Thymus (tissue), 11 donors: ENCODE measurements at regions not wholly inside any gene's neighbourhood (a gene's known extent, or its start where the extent isn't known, plus 50 kb on each side); places are given as distances from the start of the nearest gene placed in this dataset.

ENCODE experiments used
- DNase-seq, 9 donors: peaks; one replicate each; pipeline ENCODE4 v3.0.0-alpha.2; 2013; ENCODE audit warnings: low spot score in 9 of 9, low read depth in 6 of 9, missing footprints in 1 of 9
- H3K27ac ChIP-seq, 2 donors: one replicate each; pipeline ENCODE4 v1.5.1; 2013; ENCODE audit warnings: control low read depth in 1 of 2, low read depth in 1 of 2, low read length in 1 of 2, mild to moderate bottlenecking in 1 of 2, moderate library complexity in 1 of 2
- H3K27me3 ChIP-seq, 2 donors: one replicate each; pipeline ENCODE4 v1.5.1; 2013; ENCODE audit warnings: low read length in 1 of 2; ENCODE audit not compliant: control insufficient read depth in 2 of 2, insufficient read depth in 1 of 2
- H3K36me3 ChIP-seq, 2 donors: one replicate each; pipeline ENCODE4 v1.5.1; 2013; ENCODE audit warnings: low read length in 1 of 2, mild to moderate bottlenecking in 1 of 2, moderate library complexity in 1 of 2; ENCODE audit not compliant: control insufficient read depth in 2 of 2, insufficient read depth in 2 of 2
- H3K4me1 ChIP-seq, 2 donors: one replicate each; pipeline ENCODE4 v1.5.1; 2013; ENCODE audit warnings: low read length in 2 of 2; ENCODE audit not compliant: control insufficient read depth in 2 of 2, insufficient read depth in 2 of 2
- H3K4me3 ChIP-seq, 2 donors: one replicate each; pipeline ENCODE4 v1.5.1; 2013; ENCODE audit warnings: low read length in 2 of 2, control low read depth in 1 of 2, mild to moderate bottlenecking in 1 of 2
- H3K9me3 ChIP-seq, 2 donors: one replicate each; pipeline ENCODE4 v1.5.1; 2013; ENCODE audit warnings: low read length in 1 of 2, mild to moderate bottlenecking in 1 of 2; ENCODE audit not compliant: control insufficient read depth in 2 of 2, insufficient read depth in 1 of 2
- WGBS: extraction: QIAGEN DNeasy Blood & Tissue Kit; methylation state at CpG from one replicate; pipeline ENCODE4 v1.1.7; 2013; 5-methylcytosine and 5-hydroxymethylcytosine counted together
- donor health status: healthy.

DNA sequence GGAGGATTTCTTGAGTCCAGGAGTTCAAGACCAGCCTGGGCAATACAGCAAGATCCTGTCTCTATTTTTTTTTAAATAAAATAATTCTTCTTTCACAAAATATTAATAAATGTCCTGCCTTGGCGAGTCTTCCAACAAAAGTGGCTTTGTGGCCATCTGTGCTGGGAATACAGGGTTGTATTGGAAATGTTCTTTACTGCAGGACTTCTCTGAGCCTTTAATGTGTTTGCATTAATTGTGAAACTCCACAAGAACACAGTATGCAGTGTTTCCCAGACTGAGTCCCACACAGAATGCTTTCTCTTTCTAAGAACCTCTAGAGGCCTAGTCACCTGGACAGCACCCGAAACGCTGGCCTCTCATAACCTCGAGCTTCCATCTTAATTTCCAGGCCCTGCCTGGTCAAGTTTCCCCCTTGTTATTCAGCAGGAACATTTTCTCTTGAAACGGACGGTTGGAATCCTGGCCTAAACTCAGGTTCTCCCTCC lies 85.4 kb upstream of the ARRDC4 start:
- Histone ChIP-seq H3K4me3 (peak overlapping the region in 1 of 2 donors; percentile 20), H3K27me3 (peaks cover 0 to 2% of the 10 kb centered on the region in 2 donors), H3K36me3 (no peaks in the 10 kb centered on the region), H3K27ac (no peak overlapping the region), H3K9me3 (no peaks in the 10 kb centered on the region), H3K4me1 (no peaks in the 10 kb centered on the region)
- no peak for DNase-seq
- 69% methylated on average over 6 of the region's 6 CpGs for WGBS

DNA sequence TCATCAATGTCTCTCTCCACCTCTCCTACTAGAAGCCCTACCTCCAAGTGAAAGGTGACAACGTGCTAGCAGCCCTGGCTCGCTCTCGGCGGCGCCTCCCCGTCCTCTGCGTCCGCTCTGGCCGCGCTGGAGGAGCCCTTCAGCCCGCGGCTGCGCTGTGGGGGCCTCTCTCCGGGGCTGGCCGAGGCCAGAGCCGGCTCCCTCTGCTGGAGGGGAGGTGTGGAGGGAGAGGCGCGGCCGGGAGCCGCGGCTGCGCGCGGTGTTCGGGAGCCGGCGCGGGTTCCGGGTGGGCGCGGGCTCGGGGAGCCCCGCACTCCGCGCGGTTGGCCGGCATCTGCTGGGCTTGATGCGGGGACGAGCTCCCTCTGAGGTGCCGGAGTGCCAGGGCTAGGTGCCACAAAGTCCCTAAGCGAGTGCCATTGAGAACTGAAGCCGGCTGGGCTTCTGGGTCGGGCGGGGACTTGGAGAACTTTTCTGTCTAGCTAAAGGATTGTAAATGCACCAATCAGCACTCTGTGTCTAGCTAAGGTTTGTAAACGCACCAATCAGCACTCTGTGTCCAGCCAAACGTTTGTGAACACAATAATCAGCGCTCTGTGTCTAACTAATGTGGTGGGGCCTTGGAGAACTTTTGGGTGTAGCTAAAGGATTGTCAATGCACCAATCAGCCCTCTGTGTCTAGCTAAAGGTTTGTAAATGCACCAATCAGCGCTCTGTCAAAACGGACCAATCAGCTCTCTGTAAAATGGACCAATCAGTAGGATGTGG lies 84.8 kb upstream of the ARRDC4 start:
- H3K27ac ChIP-seq: no peak overlapping the region
- no peak for DNase-seq
- H3K4me3 ChIP-seq: peak overlapping the region in 1 of 2 donors; percentile 20
- peaks cover 0 to 2% of the 10 kb centered on the region in 2 donors for H3K27me3 ChIP-seq
- H3K36me3 ChIP-seq: no peaks in the 10 kb centered on the region
- WGBS: 56% methylated on average over 49 of the region's 49 CpGs
- H3K9me3 ChIP-seq: no peaks in the 10 kb centered on the region
- no peaks in the 10 kb centered on the region for H3K4me1 ChIP-seq

GRCh38 chr15:97876281-97876675 lies 84.2 kb upstream of the ARRDC4 start:
- H3K27ac ChIP-seq: no peak overlapping the region
- H3K4me1 ChIP-seq: no peaks in the 10 kb centered on the region
- WGBS: 15% methylated on average over 10 of the region's 10 CpGs
- no peaks in the 10 kb centered on the region for H3K36me3 ChIP-seq
- no peak for DNase-seq
- no peak overlapping the region for H3K4me3 ChIP-seq
- H3K9me3 ChIP-seq: no peaks in the 10 kb centered on the region
- peaks cover 0 to 2% of the 10 kb centered on the region in 2 donors for H3K27me3 ChIP-seq

DNA sequence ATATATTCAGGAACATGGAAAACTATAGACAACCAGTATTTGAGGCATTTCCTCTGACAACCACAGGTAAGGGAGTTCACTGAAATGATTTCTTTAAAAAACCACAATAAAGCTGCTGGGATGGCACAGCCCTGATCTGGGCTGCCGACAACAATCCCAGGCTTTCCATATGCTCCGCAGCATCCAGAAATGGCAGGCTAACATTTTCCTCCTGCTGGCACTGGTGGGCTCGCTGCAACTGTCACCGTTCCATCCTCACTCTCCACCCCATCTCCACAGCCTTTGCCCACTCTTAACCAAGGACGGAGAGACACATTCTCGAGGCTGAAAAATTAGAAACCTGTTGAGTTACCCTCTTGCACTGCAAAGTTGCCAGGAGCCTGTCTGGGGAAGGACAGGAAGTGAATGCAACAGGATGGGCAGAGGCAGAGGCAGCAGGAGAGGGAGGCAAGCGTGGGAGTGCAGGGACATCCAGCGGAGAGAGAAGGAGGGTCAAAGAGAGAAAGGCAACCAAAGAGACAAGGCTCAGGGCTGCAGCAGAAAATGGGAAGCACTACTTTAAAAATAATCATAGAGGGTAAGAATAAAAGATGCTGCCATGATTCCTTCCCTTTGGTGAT lies 79.0 kb upstream of the ARRDC4 start:
- no peaks in the 10 kb centered on the region for H3K9me3 ChIP-seq
- no peak for DNase-seq
- no peaks in the 10 kb centered on the region for H3K36me3 ChIP-seq
- no peak overlapping the region for H3K4me3 ChIP-seq
- no peaks in the 10 kb centered on the region for H3K4me1 ChIP-seq
- peaks cover 0 to under 1% of the 10 kb centered on the region in 2 donors for H3K27me3 ChIP-seq
- H3K27ac ChIP-seq: no peak overlapping the region
- WGBS: 82% methylated on average over 8 of the region's 8 CpGs

DNA sequence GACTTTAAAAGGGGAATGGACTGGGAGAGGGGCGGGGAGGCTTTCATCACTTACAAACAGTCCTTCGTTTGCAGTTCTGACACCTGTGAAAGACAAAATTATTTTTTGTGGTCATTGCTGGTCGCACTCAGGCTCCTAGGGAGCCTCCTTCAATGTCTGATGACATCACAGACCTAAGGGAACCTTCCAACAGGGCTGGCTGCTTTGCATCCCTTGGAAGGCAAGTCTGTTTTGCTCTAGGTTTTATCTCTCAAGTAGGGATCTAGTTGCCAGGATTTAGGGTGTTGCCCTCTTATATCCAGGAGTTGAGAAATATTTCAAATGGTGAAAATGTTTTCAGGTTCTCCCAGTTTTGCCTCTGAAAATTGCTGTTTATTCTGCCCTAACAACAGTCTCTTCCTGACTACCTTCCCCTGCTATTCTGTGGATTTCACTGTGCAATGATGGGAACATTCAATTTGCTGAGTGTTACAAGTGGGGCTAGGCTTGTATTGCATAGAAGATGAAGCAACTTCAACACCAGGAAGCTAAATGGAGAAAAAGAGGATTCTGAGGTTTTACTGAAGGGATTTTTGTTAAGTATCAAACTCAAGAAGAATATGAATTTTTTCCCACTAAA lies 75.9 kb upstream of the ARRDC4 start:
- H3K9me3 ChIP-seq: no peaks in the 10 kb centered on the region
- no peak overlapping the region for H3K27ac ChIP-seq
- no peaks in the 10 kb centered on the region for H3K36me3 ChIP-seq
- no peak for DNase-seq
- no peak overlapping the region for H3K4me3 ChIP-seq
- H3K4me1 ChIP-seq: no peaks in the 10 kb centered on the region
- no peaks in the 10 kb centered on the region for H3K27me3 ChIP-seq
- WGBS: 73% methylated on average over 3 of the region's 3 CpGs

- Histone ChIP-seq H3K4me1 (no peaks in the 10 kb centered on the region), H3K9me3 (no peaks in the 10 kb centered on the region), H3K27me3 (no peaks in the 10 kb centered on the region), H3K4me3 (no peak overlapping the region), H3K36me3 (no peaks in the 10 kb centered on the region), H3K27ac (no peak overlapping the region)
- 98% methylated on average over 1 of the region's 1 CpG for WGBS
- no peak for DNase-seq
These were observed 70.2 kb upstream of the ARRDC4 start for GRCh38 chr15:97890307-97890706.

GRCh38 chr15:97892167-97892938 lies 68.2 kb upstream of the ARRDC4 start:
- Histone ChIP-seq H3K36me3 (no peaks in the 10 kb centered on the region), H3K9me3 (no peaks in the 10 kb centered on the region), H3K27me3 (no peaks in the 10 kb centered on the region), H3K4me3 (no peak overlapping the region), H3K27ac (no peak overlapping the region), H3K4me1 (no peaks in the 10 kb centered on the region)
- DNase-seq: no peak
- WGBS: 97% methylated on average over 13 of the region's 13 CpGs

DNA sequence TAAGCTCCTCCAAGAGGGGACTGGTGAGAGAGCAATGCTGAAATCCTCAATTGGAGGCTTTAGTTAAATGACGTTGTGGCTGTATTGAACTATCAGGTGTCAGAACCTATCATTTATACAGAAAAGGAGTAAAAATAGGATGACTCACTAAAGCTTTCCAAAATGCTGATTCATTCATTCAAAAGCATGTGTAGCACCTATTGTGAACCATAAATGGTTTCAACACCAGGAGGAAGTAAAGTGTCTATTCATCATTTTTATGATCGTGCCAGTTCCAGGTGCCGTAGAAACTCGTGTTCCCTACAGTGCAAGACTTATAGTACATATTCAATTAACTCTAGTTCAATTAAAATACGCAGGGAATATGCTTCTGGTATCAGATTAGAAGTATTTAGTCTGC lies 66.5 kb upstream of the ARRDC4 start:
- Histone ChIP-seq H3K4me3 (no peak overlapping the region), H3K4me1 (no peaks in the 10 kb centered on the region), H3K9me3 (no peaks in the 10 kb centered on the region), H3K27me3 (peaks cover 0 to 3% of the 10 kb centered on the region in 2 donors), H3K27ac (no peak overlapping the region), H3K36me3 (no peaks in the 10 kb centered on the region)
- WGBS: 28% methylated on average over 5 of the region's 5 CpGs
- DNase-seq: no peak
